GM18508 (cell line): ENCODE measurements at regions not wholly inside any gene's neighbourhood (a gene's known extent, or its start where the extent isn't known, plus 50 kb on each side); places are given as distances from the start of the nearest gene placed in this dataset.

Source experiments
- ATAC-seq: cut with Tn5 transposase; IDR thresholded peaks from one replicate; pipeline ENCODE4 v1.9.1; 2021; ENCODE audit warnings: moderate number of reproducible peaks; ENCODE audit not compliant: insufficient read depth, unreplicated experiment

GRCh38 chr18:72104851-72105250, 439.3 kb downstream of the CBLN2 start:
- ATAC-seq, result no peak

- ATAC-seq, result no peak
These were observed 441.7 kb downstream of the CBLN2 start for GRCh38 chr18:72102412-72102811.

DNA sequence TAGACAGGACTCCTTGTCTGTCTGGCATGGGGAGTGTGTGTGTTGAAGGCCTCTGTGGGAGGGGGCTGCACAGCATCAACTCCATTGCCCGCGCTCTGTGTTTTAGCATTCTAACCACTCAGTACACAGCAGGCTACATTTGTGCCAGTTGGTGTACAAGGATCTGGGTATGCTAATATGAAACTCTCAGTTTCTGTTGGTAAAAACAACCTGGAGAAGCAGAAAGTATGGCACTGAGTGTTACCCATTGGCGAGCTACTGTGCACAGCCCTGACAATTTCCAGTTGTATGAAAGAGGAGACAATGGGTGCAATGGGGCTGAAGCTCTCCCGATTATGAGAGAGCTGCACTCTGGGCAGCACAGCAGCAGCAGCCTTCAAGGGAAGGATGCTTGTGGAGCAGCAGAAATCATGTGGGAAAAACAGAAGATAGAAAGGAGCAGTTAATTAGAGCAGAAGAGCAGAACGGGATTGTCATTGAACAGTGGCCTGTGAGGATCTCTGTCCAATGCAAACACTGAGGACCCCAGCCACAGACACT, 443.6 kb downstream of the CBLN2 start:
- no peak for ATAC-seq

GRCh38 chr18:72091369-72091768, 452.8 kb downstream of the CBLN2 start:
- no peak for ATAC-seq

DNA sequence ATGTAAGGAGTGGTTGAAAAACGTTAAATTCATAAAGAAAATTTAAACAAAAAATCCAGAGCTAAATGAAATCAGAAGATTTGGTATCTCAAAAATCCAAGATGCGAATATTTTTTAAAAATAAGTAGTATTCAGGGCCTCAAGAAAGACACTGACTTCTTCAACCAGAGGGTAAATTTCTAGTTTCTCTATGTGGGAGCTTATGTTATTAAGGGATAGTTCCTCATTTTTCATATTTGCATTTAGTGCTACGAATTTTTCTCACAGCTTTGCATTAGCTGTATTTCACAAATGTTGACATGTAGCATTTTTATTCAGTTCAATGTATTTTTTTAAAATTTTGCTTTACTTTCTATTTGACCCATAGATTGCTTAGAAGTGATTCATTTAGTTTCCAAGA, 454.7 kb downstream of the CBLN2 start:
- ATAC-seq, result no peak

GRCh38 chr18:72086421-72086820, 457.7 kb downstream of the CBLN2 start:
- no peak for ATAC-seq

- ATAC-seq, result no peak
These were observed 469.1 kb downstream of the CBLN2 start for GRCh38 chr18:72075040-72075439.

DNA sequence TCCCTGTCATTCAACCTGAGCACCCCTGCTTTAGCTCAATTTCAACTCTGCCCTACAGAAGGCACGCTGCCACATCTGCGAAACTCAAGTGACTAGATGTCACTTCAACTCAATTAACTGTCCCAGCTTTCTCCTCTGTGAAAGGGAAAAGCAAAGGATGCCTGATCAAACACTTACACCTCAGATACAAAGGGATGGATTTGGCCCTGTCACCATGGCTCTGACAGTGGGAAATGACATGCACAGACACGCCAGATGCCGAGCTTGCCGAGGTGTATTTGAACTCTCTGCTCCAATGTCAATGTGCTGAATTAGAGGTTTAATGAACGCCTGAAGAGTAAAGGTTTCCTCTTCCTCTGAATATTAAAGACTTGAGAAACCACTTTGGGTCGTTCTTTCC, 481.1 kb downstream of the CBLN2 start:
- no peak for ATAC-seq

DNA sequence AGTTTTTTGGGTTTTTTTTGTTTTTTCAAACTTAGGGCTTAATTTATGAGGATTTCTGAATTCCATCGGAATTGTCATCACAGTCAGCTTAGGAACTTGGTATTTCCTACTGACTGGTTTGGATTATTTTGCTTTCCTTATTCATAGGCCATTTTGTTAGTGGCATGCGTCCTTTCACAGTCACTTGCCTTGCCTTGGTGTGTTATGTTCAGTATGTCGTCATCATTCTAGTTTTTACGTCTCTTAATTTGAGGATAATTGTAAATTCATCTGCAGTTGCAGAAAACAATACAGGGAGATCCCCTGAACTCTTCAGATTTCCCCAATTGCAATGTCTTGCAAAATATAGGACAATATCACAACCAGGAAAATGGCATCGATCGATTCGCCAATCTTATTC, 485.3 kb downstream of the CBLN2 start:
- no peak for ATAC-seq

- ATAC-seq, result no peak
These were observed 488.0 kb downstream of the CBLN2 start for GRCh38 chr18:72056171-72056570.

GRCh38 chr18:72041313-72042032, 502.7 kb downstream of the CBLN2 start:
- ATAC-seq, result no peak

GRCh38 chr18:72013427-72013850, 530.7 kb downstream of the CBLN2 start:
- no peak for ATAC-seq

DNA sequence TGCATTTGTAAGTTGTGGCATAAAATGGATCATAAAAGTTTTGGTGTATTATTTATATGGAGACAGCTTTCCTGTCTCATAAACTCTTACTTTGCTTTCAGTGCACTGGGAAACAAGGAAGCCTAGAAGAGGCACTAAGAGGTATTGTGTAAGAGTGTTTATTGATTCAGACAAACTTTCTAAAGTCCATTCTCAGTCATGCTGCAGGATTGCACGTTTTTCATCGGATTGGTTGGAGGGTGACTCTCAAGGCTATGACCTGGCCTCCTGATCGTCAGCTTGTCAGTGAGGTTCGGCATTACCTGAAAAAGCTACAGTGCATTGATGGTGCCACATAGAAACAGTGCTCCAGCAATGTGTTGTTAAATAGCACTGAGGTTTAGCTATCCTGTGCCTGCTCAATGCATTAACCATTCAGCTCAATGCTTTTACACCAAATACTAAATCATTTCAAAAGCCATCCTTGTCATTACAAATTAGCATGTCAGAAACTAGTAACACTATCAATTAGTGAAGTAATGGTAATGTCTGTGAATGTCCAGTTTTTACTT, 545.5 kb downstream of the CBLN2 start:
- ATAC-seq, result no peak

- ATAC-seq, result no peak
These were observed 548.2 kb downstream of the CBLN2 start for GRCh38 chr18:71995904-71996465.

DNA sequence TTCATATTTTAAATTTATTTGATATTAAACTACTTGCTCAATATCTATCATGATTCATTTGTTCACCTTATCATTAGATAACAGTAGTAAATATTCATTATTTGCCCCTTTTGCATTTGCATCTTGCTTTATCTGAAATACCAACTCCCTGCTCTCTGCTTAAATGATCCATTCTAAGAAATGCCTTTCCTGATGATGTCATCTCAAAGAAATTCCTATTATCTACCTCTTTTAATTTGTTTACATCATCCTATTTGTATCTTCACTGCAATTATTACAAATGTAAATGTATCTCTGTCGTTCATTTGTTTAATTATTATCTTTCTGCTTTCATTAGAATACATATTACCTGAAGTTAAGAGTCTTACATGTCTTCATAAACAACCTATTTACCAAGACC, 549.9 kb downstream of the CBLN2 start:
- no peak for ATAC-seq

- no peak for ATAC-seq
These were observed 554.5 kb downstream of the CBLN2 start for GRCh38 chr18:71989616-71990015.

DNA sequence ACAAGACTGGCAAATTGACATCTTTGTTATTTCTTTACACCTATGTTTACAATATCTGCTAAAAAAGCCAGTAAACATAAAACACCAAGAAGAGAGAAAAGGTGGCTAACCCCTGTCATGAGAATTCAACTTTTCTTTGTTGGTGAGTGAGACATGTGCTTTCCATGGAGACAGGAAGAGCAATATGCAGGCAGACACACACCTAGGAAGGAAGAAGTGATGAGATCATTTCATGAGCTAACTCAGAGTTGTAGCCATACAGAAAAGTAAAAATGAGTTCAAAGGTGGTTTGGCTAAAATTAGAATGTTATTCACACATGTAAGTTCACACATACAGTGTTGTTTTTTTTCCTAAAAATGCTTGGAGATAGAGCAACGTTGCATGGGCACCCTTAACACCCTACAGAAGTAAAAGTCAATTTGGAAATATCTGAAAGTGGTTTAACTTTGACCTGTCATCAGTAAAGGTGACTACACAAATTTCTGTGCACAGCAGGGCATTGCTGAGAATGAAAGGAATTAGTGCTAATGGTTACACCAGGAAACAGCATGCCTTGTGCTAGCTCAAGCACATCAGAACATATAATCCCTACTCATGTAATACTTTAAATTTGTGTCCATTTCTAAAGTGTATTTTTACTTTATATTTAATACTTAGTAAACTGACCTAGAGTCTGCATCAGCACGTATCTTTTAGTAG, 557.6 kb downstream of the CBLN2 start:
- no peak for ATAC-seq

GRCh38 chr18:71976744-71977143, 567.4 kb downstream of the CBLN2 start:
- ATAC-seq, result no peak

GRCh38 chr18:71966791-71967190, 577.4 kb downstream of the CBLN2 start:
- no peak for ATAC-seq

DNA sequence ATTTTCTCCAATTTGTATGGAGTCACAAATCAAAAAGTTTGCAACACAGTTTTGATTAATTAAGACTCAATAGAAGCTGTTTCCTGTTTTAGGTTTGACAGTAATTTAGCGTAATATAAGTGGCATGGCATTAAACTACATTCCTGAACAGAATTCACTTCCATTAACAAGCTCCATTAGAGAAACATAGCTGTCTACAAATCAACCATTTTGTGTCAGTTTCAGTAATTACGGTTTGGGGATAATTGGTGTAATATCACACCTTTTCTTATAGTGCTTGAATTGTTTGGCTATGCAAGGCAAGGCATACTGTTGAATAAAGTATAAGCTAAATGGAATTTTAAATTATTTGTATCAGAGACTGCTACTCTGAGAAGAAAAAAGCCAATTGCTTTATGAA, 585.5 kb downstream of the CBLN2 start:
- ATAC-seq, result no peak

GRCh38 chr18:71951001-71951400, 593.1 kb downstream of the CBLN2 start:
- ATAC-seq, result no peak
